Activated naive CD4-positive, alpha-beta T cell treated with anti-CD3 and anti-CD28 coated beads, Interleukin-2, amount 50 U/mL, for 16 hours (primary cell): ENCODE measurements at regions not wholly inside any gene's neighbourhood (a gene's known extent, or its start where the extent isn't known, plus 50 kb on each side); places are given as distances from the start of the nearest gene placed in this dataset.

Source experiments
- DNase-seq: peaks from one replicate; pipeline ENCODE4 v3.0.0-alpha.2; 2020

- DNase-seq = no peak
These were observed 119.9 kb downstream of the ETAA1 start for GRCh38 chr2:67516899-67517530.

GRCh38 chr2:67522148-67522547 lies 125.0 kb downstream of the ETAA1 start:
- DNase-seq = no peak

GRCh38 chr2:67524213-67524612 lies 127.1 kb downstream of the ETAA1 start:
- no peak for DNase-seq

GRCh38 chr2:67524777-67525176 lies 127.6 kb downstream of the ETAA1 start:
- DNase-seq = no peak

GRCh38 chr2:67526283-67526682 lies 129.2 kb downstream of the ETAA1 start:
- no peak for DNase-seq

- DNase-seq = no peak
These were observed 131.2 kb downstream of the ETAA1 start for GRCh38 chr2:67528320-67528719.

GRCh38 chr2:67532387-67532786 lies 135.3 kb downstream of the ETAA1 start:
- DNase-seq = no peak

- no peak for DNase-seq
These were observed 137.6 kb downstream of the ETAA1 start for GRCh38 chr2:67534745-67535144.

GRCh38 chr2:67540962-67541361 lies 143.8 kb downstream of the ETAA1 start:
- no peak for DNase-seq

GRCh38 chr2:67544286-67544685 lies 147.2 kb downstream of the ETAA1 start:
- DNase-seq = no peak

- no peak for DNase-seq
These were observed 151.4 kb downstream of the ETAA1 start for GRCh38 chr2:67548317-67549201.

GRCh38 chr2:67559156-67559555 lies 162.0 kb downstream of the ETAA1 start:
- DNase-seq = no peak

GRCh38 chr2:67560771-67561456 lies 163.8 kb downstream of the ETAA1 start:
- no peak for DNase-seq

GRCh38 chr2:67561457-67561965 lies 164.4 kb downstream of the ETAA1 start:
- no peak for DNase-seq

- no peak for DNase-seq
These were observed 166.9 kb downstream of the ETAA1 start for GRCh38 chr2:67564076-67564475.

GRCh38 chr2:67564626-67565025 lies 167.5 kb downstream of the ETAA1 start:
- no peak for DNase-seq

- DNase-seq = no peak
These were observed 168.1 kb downstream of the ETAA1 start for GRCh38 chr2:67565262-67565661.

- DNase-seq = no peak
These were observed 168.6 kb downstream of the ETAA1 start for GRCh38 chr2:67565761-67566160.

- no peak for DNase-seq
These were observed 169.2 kb downstream of the ETAA1 start for GRCh38 chr2:67566285-67566684.

- no peak for DNase-seq
These were observed 170.0 kb downstream of the ETAA1 start for GRCh38 chr2:67566958-67567635.

- no peak for DNase-seq
These were observed 170.8 kb downstream of the ETAA1 start for GRCh38 chr2:67567886-67568285.

- no peak for DNase-seq
These were observed 173.5 kb downstream of the ETAA1 start for GRCh38 chr2:67570611-67571010.
